HUES6 (cell line): ENCODE measurements at regions not wholly inside any gene's neighbourhood (a gene's known extent, or its start where the extent isn't known, plus 50 kb on each side); places are given as distances from the start of the nearest gene placed in this dataset.

Experiments
- H3K27ac ChIP-seq: 2 replicates; pipeline ENCODE4 v1.7.0; 2013; ENCODE audit warnings: low read depth, mild to moderate bottlenecking, low read length, inconsistent platforms
- H3K27me3 ChIP-seq: 2 replicates; pipeline ENCODE4 v1.6.1; 2013; ENCODE audit warnings: low read length; ENCODE audit not compliant: control insufficient read depth, insufficient read depth
- H3K36me3 ChIP-seq: 2 replicates; pipeline ENCODE4 v1.6.1; 2013; ENCODE audit warnings: low read length; ENCODE audit not compliant: control insufficient read depth, insufficient read depth
- H3K4me1 ChIP-seq: 2 replicates; pipeline ENCODE4 v1.6.1; 2013; ENCODE audit warnings: low read length; ENCODE audit not compliant: control insufficient read depth, insufficient read depth
- H3K4me3 ChIP-seq: 2 replicates; pipeline ENCODE4 v1.5.1; 2013; ENCODE audit warnings: low read depth, low read length
- H3K9ac ChIP-seq: one replicate; pipeline ENCODE4 v1.6.1; 2013; ENCODE audit warnings: mild to moderate bottlenecking, low read length
- H3K9me3 ChIP-seq: 2 replicates; pipeline ENCODE4 v1.6.1; 2013; ENCODE audit warnings: low read depth, low read length; ENCODE audit not compliant: control insufficient read depth, insufficient read depth

- 0 out of 2 replicates have a peak, but pooled peaks cover 2% of the 10 kb centered on the region for H3K27me3 ChIP-seq
- no peaks in the 10 kb centered on the region for H3K9me3 ChIP-seq
- H3K36me3 ChIP-seq, result no peaks in the 10 kb centered on the region
- H3K4me3 ChIP-seq, result no peak overlapping the region
- H3K9ac ChIP-seq, result no peak overlapping the region
- H3K27ac ChIP-seq, result no peak overlapping the region
- H3K4me1 ChIP-seq, result peaks cover 24% of the 10 kb centered on the region
These were observed 73.6 kb upstream of the TP53I11 start for GRCh38 chr11:45024316-45024715.

- 0 out of 2 replicates have a peak, but pooled peaks cover 3% of the 10 kb centered on the region for H3K27me3 ChIP-seq
- no peaks in the 10 kb centered on the region for H3K36me3 ChIP-seq
- H3K4me3 ChIP-seq, result no peak overlapping the region
- no peak overlapping the region for H3K27ac ChIP-seq
- no peaks in the 10 kb centered on the region for H3K9me3 ChIP-seq
- H3K9ac ChIP-seq, result no peak overlapping the region
- H3K4me1 ChIP-seq, result peaks cover 24% of the 10 kb centered on the region
These were observed 74.3 kb upstream of the TP53I11 start for GRCh38 chr11:45024846-45025588.

GRCh38 chr11:45025716-45026492 lies 75.2 kb upstream of the TP53I11 start:
- H3K4me1 ChIP-seq, result peaks cover 21% of the 10 kb centered on the region
- H3K9me3 ChIP-seq, result no peaks in the 10 kb centered on the region
- H3K27ac ChIP-seq, result no peak overlapping the region
- H3K27me3 ChIP-seq, result 0 out of 2 replicates have a peak, but pooled peaks cover 3% of the 10 kb centered on the region
- no peak overlapping the region for H3K9ac ChIP-seq
- no peak overlapping the region for H3K4me3 ChIP-seq
- H3K36me3 ChIP-seq, result no peaks in the 10 kb centered on the region

GRCh38 chr11:45026835-45027234 lies 76.2 kb upstream of the TP53I11 start:
- no peak overlapping the region for H3K27ac ChIP-seq
- 0 out of 2 replicates have a peak, but pooled peaks cover 3% of the 10 kb centered on the region for H3K27me3 ChIP-seq
- H3K9ac ChIP-seq, result no peak overlapping the region
- no peaks in the 10 kb centered on the region for H3K36me3 ChIP-seq
- H3K4me3 ChIP-seq, result no peak overlapping the region
- H3K9me3 ChIP-seq, result 0 out of 2 replicates have a peak, but pooled peaks cover under 1% of the 10 kb centered on the region
- H3K4me1 ChIP-seq, result peaks cover 11% of the 10 kb centered on the region

GRCh38 chr11:45027312-45027711 lies 76.6 kb upstream of the TP53I11 start:
- 0 out of 2 replicates have a peak, but pooled peaks cover 2% of the 10 kb centered on the region for H3K9me3 ChIP-seq
- H3K4me1 ChIP-seq, result peaks cover 7% of the 10 kb centered on the region; the same call in 1 of the 2 replicates
- H3K4me3 ChIP-seq, result no peak overlapping the region
- H3K27me3 ChIP-seq, result 0 out of 2 replicates have a peak, but pooled peaks cover 3% of the 10 kb centered on the region
- H3K9ac ChIP-seq, result no peak overlapping the region
- no peaks in the 10 kb centered on the region for H3K36me3 ChIP-seq
- no peak overlapping the region for H3K27ac ChIP-seq

- Histone ChIP-seq H3K4me1 (0 out of 2 replicates have a peak, but pooled peaks cover 4% of the 10 kb centered on the region), H3K9me3 (0 out of 2 replicates have a peak, but pooled peaks cover 2% of the 10 kb centered on the region), H3K27me3 (peaks cover 9% of the 10 kb centered on the region; the same call in 1 of the 2 replicates), H3K4me3 (no peak overlapping the region), H3K36me3 (no peaks in the 10 kb centered on the region), H3K9ac (no peak overlapping the region), H3K27ac (no peak overlapping the region)
These were observed 78.4 kb upstream of the TP53I11 start for GRCh38 chr11:45028911-45029682.

GRCh38 chr11:45030778-45031177 lies 80.1 kb upstream of the TP53I11 start:
- Histone ChIP-seq H3K9ac (no peak overlapping the region), H3K36me3 (no peaks in the 10 kb centered on the region), H3K9me3 (0 out of 2 replicates have a peak, but pooled peaks cover 2% of the 10 kb centered on the region), H3K4me1 (0 out of 2 replicates have a peak, but pooled peaks cover 4% of the 10 kb centered on the region), H3K27ac (no peak overlapping the region), H3K4me3 (no peak overlapping the region), H3K27me3 (peaks cover 9% of the 10 kb centered on the region; the same call in 1 of the 2 replicates)

- Histone ChIP-seq H3K27me3 (peaks cover 9% of the 10 kb centered on the region; the same call in 1 of the 2 replicates), H3K27ac (no peak overlapping the region), H3K4me3 (no peak overlapping the region), H3K4me1 (no peaks in the 10 kb centered on the region), H3K9me3 (0 out of 2 replicates have a peak, but pooled peaks cover 2% of the 10 kb centered on the region), H3K36me3 (no peaks in the 10 kb centered on the region), H3K9ac (no peak overlapping the region)
These were observed 81.3 kb upstream of the TP53I11 start for GRCh38 chr11:45031912-45032519.

- Histone ChIP-seq H3K9me3 (peaks cover 18% of the 10 kb centered on the region), H3K36me3 (no peaks in the 10 kb centered on the region), H3K27me3 (peaks cover 7% of the 10 kb centered on the region; the same call in 1 of the 2 replicates), H3K27ac (no peak overlapping the region), H3K4me1 (no peaks in the 10 kb centered on the region), H3K9ac (no peak overlapping the region), H3K4me3 (no peak overlapping the region)
These were observed 84.7 kb upstream of the TP53I11 start for GRCh38 chr11:45035413-45035812.

GRCh38 chr11:45036010-45036409 lies 85.3 kb upstream of the TP53I11 start:
- Histone ChIP-seq H3K27ac (no peak overlapping the region), H3K36me3 (no peaks in the 10 kb centered on the region), H3K9me3 (peaks cover 18% of the 10 kb centered on the region), H3K4me1 (no peaks in the 10 kb centered on the region), H3K27me3 (peaks cover 7% of the 10 kb centered on the region; the same call in 1 of the 2 replicates), H3K9ac (no peak overlapping the region), H3K4me3 (no peak overlapping the region)
